Activated CD8-positive, alpha-beta memory T cell treated with anti-CD3 and anti-CD28 coated beads for 1 hour (primary cell): ENCODE measurements at regions not wholly inside any gene's neighbourhood (a gene's known extent, or its start where the extent isn't known, plus 50 kb on each side); places are given as distances from the start of the nearest gene placed in this dataset.

Experiments
- DNase-seq, 2 donors: peaks; one replicate each; pipeline ENCODE4 v3.0.0-alpha.2; 2020; ENCODE audit warnings: low read depth in 1 of 2; ENCODE audit errors: extremely low read depth in 1 of 2

GRCh38 chr17:79478841-79479240 is 132.0 kb downstream of the RBFOX3 start:
- no peak for DNase-seq

GRCh38 chr17:79478051-79478461 is 132.8 kb downstream of the RBFOX3 start:
- no peak for DNase-seq

GRCh38 chr17:79476074-79476652 is 134.7 kb downstream of the RBFOX3 start:
- DNase-seq, result no peak

- no peak for DNase-seq
These were observed 136.9 kb downstream of the RBFOX3 start for GRCh38 chr17:79473876-79474440.

GRCh38 chr17:79473111-79473875 is 137.6 kb downstream of the RBFOX3 start:
- DNase-seq, result no peak

GRCh38 chr17:79470754-79471153 is 140.1 kb downstream of the RBFOX3 start:
- DNase-seq, result no peak

- DNase-seq, result no peak
These were observed 141.2 kb downstream of the RBFOX3 start for GRCh38 chr17:79469646-79470045.

- no peak for DNase-seq
These were observed 142.5 kb downstream of the RBFOX3 start for GRCh38 chr17:79468183-79468944.

GRCh38 chr17:79466562-79467350 is 144.1 kb downstream of the RBFOX3 start:
- DNase-seq, result no peak

GRCh38 chr17:79465681-79466025 is 145.2 kb downstream of the RBFOX3 start:
- DNase-seq, result no peak

- no peak for DNase-seq
These were observed 145.7 kb downstream of the RBFOX3 start for GRCh38 chr17:79465011-79465680.

GRCh38 chr17:79464318-79465010 is 146.4 kb downstream of the RBFOX3 start:
- no peak for DNase-seq

- no peak for DNase-seq
These were observed 147.2 kb downstream of the RBFOX3 start for GRCh38 chr17:79463421-79464317.

GRCh38 chr17:79461041-79461440 is 149.8 kb downstream of the RBFOX3 start:
- DNase-seq, result no peak

- DNase-seq, result no peak
These were observed 151.0 kb downstream of the RBFOX3 start for GRCh38 chr17:79459846-79460245.

- DNase-seq, result no peak
These were observed 151.7 kb downstream of the RBFOX3 start for GRCh38 chr17:79459003-79459655.

- DNase-seq, result no peak
These were observed 152.5 kb downstream of the RBFOX3 start for GRCh38 chr17:79458356-79458755.

GRCh38 chr17:79457889-79458288 is 153.0 kb downstream of the RBFOX3 start:
- no peak for DNase-seq
